ENCODE measurements at regions not wholly inside any gene's neighbourhood (a gene's known extent, or its start where the extent isn't known, plus 50 kb on each side); places are given as distances from the start of the nearest gene placed in this dataset.
A peak's percentile ranks its signal among the peaks of the same experiment; 100 is the strongest.

- H3K4me3 ChIP-seq (ENCODE audit: low read depth, low read length), result no peak overlapping the region
- no peaks in the 10 kb centered on the region for H3K27me3 ChIP-seq (ENCODE audit: insufficient read depth, low read depth, severe bottlenecking)
- TF ChIP-seq CTCF (IDR thresholded peaks at IDR 0.05; ENCODE audit: low read depth, low read length), result no peak
- H3K9me3 ChIP-seq (ENCODE audit: severe bottlenecking), result peaks cover 9% of the 10 kb centered on the region
- no peak for DNase-seq
- no peaks in the 10 kb centered on the region for H3K36me3 ChIP-seq
- H3K27ac ChIP-seq, result no peak overlapping the region
These were observed 202.5 kb upstream of the GRAMD2B start for GRCh38 chr5:126220725-126221124.

GRCh38 chr5:126228934-126229333 lies 194.3 kb upstream of the GRAMD2B start:
- H3K36me3 ChIP-seq, result no peaks in the 10 kb centered on the region
- no peak overlapping the region for H3K27ac ChIP-seq
- no peaks in the 10 kb centered on the region for H3K27me3 ChIP-seq (ENCODE audit: insufficient read depth, low read depth, severe bottlenecking)
- H3K4me3 ChIP-seq (ENCODE audit: low read depth, low read length), result no peak overlapping the region
- TF ChIP-seq CTCF (IDR thresholded peaks at IDR 0.05; ENCODE audit: low read depth, low read length), result no peak
- DNase-seq, result no peak
- H3K9me3 ChIP-seq (ENCODE audit: severe bottlenecking), result peaks cover 8% of the 10 kb centered on the region

DNA sequence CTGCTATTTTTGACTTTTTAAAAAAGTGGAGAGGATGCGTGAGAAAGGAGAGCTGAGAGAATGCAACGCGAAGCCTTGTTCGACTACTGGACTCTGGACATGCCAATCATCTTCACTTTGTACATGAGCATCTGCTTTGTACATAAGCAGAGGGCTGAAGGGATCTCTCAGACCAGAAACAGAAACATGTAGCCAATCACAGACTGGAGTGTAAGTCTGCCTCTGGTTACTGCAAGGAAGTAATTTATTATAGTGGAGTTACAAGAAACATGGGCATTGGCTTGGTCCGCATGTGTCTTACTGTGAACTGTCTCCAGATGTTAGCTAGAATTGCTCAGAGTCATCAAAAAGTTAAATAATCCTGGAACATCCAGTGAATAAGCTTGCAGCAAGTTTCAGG lies 190.0 kb upstream of the GRAMD2B start:
- no peak overlapping the region for H3K4me3 ChIP-seq (ENCODE audit: low read depth, low read length)
- H3K36me3 ChIP-seq, result no peaks in the 10 kb centered on the region
- no peak for TF ChIP-seq CTCF (IDR thresholded peaks at IDR 0.05; ENCODE audit: low read depth, low read length)
- DNase-seq, result no peak
- H3K9me3 ChIP-seq (ENCODE audit: severe bottlenecking), result peaks cover 8% of the 10 kb centered on the region
- no peak overlapping the region for H3K27ac ChIP-seq
- no peaks in the 10 kb centered on the region for H3K27me3 ChIP-seq (ENCODE audit: insufficient read depth, low read depth, severe bottlenecking)

DNA sequence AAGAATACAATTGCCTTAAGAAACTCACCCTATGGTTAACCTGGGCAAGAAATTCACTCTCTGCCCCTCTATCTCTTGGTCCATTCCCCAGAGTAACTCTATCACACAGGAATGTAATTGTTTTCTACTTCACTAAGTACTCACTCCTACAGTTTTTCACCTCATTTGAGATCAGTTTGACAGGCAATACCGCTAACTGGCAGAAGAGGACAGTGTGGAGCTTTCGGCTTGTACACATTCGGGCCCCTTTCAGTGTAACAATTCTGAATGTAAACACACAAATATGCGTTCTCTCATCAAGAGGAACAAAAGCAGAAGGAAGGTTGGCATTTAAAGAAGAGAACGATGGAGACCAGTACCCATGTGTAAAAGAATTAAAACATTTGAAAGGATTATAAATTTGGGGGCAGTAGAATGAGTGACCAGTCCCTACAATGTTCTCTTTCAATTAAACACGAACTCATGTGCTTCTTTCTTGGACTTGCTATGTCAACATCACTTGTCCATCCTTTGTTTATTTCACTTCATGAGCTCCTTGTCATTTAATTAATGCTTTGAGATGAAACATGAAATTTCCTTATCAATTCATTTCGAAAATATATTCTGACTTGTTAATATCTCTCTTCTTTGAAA lies 188.5 kb upstream of the GRAMD2B start:
- Histone ChIP-seq H3K27ac (no peak overlapping the region), H3K27me3 (ENCODE audit: insufficient read depth, low read depth, severe bottlenecking) (no peaks in the 10 kb centered on the region), H3K36me3 (no peaks in the 10 kb centered on the region), H3K9me3 (ENCODE audit: severe bottlenecking) (no peaks in the 10 kb centered on the region), H3K4me3 (ENCODE audit: low read depth, low read length) (no peak overlapping the region)
- DNase-seq, result peak; percentile 50
- TF ChIP-seq CTCF (IDR thresholded peaks at IDR 0.05; ENCODE audit: low read depth, low read length), result peak; percentile 88

GRCh38 chr5:126235628-126236027 lies 187.6 kb upstream of the GRAMD2B start:
- Histone ChIP-seq H3K27ac (no peak overlapping the region), H3K9me3 (ENCODE audit: severe bottlenecking) (no peaks in the 10 kb centered on the region), H3K4me3 (ENCODE audit: low read depth, low read length) (no peak overlapping the region), H3K36me3 (no peaks in the 10 kb centered on the region), H3K27me3 (ENCODE audit: insufficient read depth, low read depth, severe bottlenecking) (no peaks in the 10 kb centered on the region)
- DNase-seq, result no peak
- TF ChIP-seq CTCF (IDR thresholded peaks at IDR 0.05; ENCODE audit: low read depth, low read length), result no peak

DNA sequence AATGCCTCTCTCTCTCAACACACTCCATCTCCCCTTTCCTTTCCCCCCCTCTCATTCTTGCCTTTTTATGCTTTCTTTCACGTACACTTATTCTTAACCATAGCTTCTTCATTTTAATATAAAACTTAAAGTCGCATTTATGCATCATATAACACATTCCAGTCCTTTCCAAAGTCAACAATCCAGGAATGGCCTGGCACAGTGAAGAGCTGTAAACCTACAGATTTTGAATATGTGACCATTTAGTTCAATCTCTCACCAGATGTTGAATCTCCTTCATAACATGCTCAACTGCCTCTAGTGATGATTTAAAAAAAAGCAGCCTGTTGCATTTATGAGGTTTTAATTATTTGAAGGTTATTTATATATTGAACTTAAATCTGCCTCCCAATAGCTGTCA lies 186.2 kb upstream of the GRAMD2B start:
- no peak for TF ChIP-seq CTCF (IDR thresholded peaks at IDR 0.05; ENCODE audit: low read depth, low read length)
- Histone ChIP-seq H3K27me3 (ENCODE audit: insufficient read depth, low read depth, severe bottlenecking) (no peaks in the 10 kb centered on the region), H3K36me3 (no peaks in the 10 kb centered on the region), H3K27ac (no peak overlapping the region), H3K4me3 (ENCODE audit: low read depth, low read length) (no peak overlapping the region), H3K9me3 (ENCODE audit: severe bottlenecking) (no peaks in the 10 kb centered on the region)
- no peak for DNase-seq

All from WERI-Rb-1 (cell line).